ENCODE measurements at regions not wholly inside any gene's neighbourhood (a gene's known extent, or its start where the extent isn't known, plus 50 kb on each side); places are given as distances from the start of the nearest gene placed in this dataset.

DNA sequence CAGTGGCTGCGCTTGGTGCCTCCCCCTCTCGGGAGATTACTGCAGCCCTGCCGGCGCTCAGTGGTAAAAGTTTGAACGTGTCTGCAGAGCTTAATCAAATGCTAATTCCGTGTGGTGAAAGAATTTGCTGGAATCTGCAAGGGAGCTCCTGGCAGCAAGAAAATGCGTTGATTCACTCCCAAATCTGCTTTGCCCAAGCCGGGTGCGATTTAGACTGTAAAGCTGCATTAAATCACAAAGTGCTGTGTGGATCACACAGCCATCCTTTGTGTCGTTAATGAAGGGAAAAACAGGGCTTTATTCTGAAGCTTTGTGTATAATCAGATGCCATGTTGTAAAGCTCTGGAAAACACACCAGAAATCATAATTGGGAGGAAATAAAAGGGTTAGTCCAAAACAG is 444.1 kb downstream of the BCOR start:
- Mint-ChIP-seq H3K27ac (no peak overlapping the region), H3K4me1 (ENCODE audit: low read depth) (peaks cover 8% of the 10 kb centered on the region), H3K9me3 (ENCODE audit: low read depth) (peaks cover 3% of the 10 kb centered on the region), H3K36me3 (ENCODE audit: insufficient read depth) (no peaks in the 10 kb centered on the region), H3K4me3 (ENCODE audit: low read depth) (no peak overlapping the region), H3K27me3 (peaks cover 36% of the 10 kb centered on the region)
- TF ChIP-seq, protein P1, sequence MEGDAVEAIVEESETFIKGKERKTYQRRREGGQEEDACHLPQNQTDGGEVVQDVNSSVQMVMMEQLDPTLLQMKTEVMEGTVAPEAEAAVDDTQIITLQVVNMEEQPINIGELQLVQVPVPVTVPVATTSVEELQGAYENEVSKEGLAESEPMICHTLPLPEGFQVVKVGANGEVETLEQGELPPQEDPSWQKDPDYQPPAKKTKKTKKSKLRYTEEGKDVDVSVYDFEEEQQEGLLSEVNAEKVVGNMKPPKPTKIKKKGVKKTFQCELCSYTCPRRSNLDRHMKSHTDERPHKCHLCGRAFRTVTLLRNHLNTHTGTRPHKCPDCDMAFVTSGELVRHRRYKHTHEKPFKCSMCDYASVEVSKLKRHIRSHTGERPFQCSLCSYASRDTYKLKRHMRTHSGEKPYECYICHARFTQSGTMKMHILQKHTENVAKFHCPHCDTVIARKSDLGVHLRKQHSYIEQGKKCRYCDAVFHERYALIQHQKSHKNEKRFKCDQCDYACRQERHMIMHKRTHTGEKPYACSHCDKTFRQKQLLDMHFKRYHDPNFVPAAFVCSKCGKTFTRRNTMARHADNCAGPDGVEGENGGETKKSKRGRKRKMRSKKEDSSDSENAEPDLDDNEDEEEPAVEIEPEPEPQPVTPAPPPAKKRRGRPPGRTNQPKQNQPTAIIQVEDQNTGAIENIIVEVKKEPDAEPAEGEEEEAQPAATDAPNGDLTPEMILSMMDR (IDR thresholded peaks at IDR 0.05; ENCODE audit: unreplicated experiment), result no peak
- DNase-seq (ENCODE audit: low spot score, unreplicated experiment), result no peak

DNA sequence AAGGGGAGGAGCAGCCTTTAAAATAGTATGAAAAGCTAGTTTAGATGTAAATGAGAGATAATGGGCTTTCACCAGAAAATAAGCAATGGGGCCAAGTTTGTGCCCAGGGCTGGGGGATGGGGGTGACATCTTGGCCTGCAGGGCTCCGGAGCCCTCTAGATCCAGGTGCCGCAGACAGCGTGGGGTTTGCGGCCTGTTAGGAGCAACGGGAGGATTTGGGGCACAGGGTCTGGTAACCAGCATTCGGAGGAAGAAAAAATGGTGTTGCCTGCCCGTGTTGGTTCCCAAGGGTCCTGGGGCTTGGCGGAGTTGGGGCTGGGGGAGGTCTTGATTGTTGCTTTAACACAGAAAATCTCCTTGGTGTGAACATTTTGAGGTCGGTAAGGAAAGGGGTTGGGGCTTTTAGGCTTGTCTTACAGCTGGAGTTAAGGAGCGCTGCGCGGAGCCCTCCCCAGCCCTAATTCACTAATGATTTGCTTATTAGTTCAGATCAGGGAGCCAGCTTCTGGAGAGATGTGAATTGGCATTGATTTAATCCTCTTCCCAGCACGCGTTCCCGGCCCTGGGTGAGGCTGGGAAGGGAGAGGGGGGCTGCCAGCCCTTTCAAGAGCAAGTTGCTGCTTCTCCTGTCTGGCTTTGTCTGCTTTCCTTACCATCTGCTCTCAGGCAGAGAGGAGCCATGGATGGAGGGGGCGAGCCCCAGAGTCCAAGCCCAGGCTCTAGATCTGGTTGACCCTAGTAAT is 443.4 kb downstream of the BCOR start:
- no peak overlapping the region for H3K27ac Mint-ChIP-seq
- DNase-seq (ENCODE audit: low spot score, unreplicated experiment), result no peak

DNA sequence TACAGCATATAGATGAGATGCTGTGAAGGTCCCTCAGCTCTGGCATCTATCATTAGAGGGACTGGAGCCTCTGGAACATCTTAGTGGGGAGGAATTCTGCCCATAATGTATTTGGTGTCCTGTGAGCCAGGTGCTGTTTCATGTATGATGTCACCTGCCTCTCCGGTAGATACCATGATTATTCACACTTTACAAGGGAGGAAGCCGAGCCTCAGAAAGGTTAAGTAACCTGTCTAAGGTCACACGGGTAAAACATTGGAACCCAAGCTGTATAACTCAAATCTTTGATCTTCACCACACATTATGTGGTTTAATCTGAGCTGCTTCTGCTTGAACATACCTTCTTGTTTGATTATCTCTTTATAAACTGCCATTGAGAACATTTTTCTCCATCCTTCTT is 442.8 kb downstream of the BCOR start:
- H3K4me1 Mint-ChIP-seq (ENCODE audit: low read depth), result peaks cover 8% of the 10 kb centered on the region
- no peak overlapping the region for H3K4me3 Mint-ChIP-seq (ENCODE audit: low read depth)
- H3K9me3 Mint-ChIP-seq (ENCODE audit: low read depth), result peaks cover 3% of the 10 kb centered on the region
- no peaks in the 10 kb centered on the region for H3K36me3 Mint-ChIP-seq (ENCODE audit: insufficient read depth)
- TF ChIP-seq, protein P1 (IDR thresholded peaks at IDR 0.05; ENCODE audit: unreplicated experiment), result no peak
- peaks cover 36% of the 10 kb centered on the region for H3K27me3 Mint-ChIP-seq
- H3K27ac Mint-ChIP-seq, result no peak overlapping the region
- no peak for DNase-seq (ENCODE audit: low spot score, unreplicated experiment)

More for the DNA sequence above, 443.4 kb downstream of the BCOR start:
- peaks cover 8% of the 10 kb centered on the region for H3K4me1 Mint-ChIP-seq (ENCODE audit: low read depth)
- no peak overlapping the region for H3K4me3 Mint-ChIP-seq (ENCODE audit: low read depth)
- no peaks in the 10 kb centered on the region for H3K36me3 Mint-ChIP-seq (ENCODE audit: insufficient read depth)
- TF ChIP-seq, protein P1 (IDR thresholded peaks at IDR 0.05; ENCODE audit: unreplicated experiment), result no peak
- H3K9me3 Mint-ChIP-seq (ENCODE audit: low read depth), result peaks cover 3% of the 10 kb centered on the region
- peaks cover 36% of the 10 kb centered on the region for H3K27me3 Mint-ChIP-seq

DNA sequence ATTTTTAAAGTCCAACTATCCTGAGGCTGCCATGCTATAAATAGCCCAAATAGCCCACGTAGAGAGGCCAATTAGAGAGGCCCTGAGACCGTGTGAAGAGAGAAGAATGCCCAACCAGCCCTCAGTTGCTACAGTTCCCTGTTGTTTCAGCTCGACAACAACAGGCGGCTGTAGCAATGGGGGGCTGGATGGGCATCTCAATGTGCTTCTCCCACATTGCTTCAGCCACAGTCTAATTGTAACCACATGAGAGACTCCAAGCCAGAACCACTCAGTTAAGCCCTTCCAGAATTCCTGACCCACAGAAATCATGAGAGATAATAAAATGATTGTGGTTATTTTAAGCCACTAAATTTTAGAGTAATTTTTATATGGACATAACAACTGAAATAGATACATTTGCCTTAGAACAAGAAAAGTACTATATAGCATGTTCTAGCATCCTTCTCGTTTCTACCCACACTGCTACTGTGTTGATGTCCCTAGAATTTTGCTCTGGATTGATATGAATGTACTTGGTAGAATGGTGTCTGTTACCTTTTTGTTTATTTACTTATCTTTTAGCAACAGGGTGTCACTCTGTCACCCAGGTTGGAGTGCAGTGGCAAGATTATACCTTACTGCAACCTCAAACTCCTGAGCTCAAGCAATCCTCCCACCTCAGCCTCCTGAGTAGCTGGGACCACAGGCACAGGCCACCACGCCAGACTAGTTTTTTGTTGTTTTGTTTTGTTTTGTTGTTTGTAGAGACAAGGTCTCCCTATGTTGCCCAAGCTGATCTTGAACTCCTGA is 436.4 kb downstream of the BCOR start:
- no peaks in the 10 kb centered on the region for H3K4me1 Mint-ChIP-seq (ENCODE audit: low read depth)
- H3K27me3 Mint-ChIP-seq, result no peaks in the 10 kb centered on the region
- no peak overlapping the region for H3K4me3 Mint-ChIP-seq (ENCODE audit: low read depth)
- H3K36me3 Mint-ChIP-seq (ENCODE audit: insufficient read depth), result no peaks in the 10 kb centered on the region
- TF ChIP-seq, protein P1 (IDR thresholded peaks at IDR 0.05; ENCODE audit: unreplicated experiment), result no peak
- no peak overlapping the region for H3K27ac Mint-ChIP-seq
- peaks cover 3% of the 10 kb centered on the region for H3K9me3 Mint-ChIP-seq (ENCODE audit: low read depth)
- DNase-seq (ENCODE audit: low spot score, unreplicated experiment), result no peak

DNA sequence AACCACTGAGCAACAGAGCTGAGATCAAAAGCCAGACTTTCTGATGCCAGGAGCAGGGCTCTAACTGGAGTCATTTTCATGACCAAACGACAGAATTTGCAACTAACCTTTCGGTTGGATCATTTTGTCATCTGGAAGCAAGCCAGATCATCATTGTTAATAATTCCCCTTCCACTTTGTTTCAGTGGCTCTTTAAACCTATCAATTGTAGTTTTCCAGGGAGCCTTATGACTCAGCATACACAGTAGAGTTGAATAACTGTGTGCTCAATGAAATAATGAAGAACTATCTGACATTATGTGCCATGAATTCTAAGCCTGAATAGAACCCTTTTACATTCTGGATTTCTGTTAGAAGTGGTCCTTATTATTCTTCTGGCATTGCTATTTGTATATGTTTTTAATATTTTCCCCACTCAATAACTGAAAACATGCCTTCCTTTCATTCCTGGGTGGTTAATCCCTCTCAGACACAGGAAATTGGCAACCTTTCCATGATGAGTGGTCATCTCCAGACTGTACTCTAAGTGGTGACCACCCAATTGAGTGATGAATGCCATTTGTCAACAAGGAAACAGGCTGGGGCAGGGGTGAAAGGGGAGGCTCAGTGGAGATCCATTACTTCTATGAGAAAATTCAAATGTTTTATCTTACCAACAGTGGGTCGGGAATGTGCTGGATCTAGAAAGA is 431.8 kb downstream of the BCOR start:
- no peak for DNase-seq (ENCODE audit: low spot score, unreplicated experiment)
- Mint-ChIP-seq H3K27ac (no peak overlapping the region), H3K36me3 (ENCODE audit: insufficient read depth) (no peaks in the 10 kb centered on the region), H3K27me3 (peaks cover 3% of the 10 kb centered on the region), H3K9me3 (ENCODE audit: low read depth) (peaks cover 4% of the 10 kb centered on the region), H3K4me1 (ENCODE audit: low read depth) (no peaks in the 10 kb centered on the region), H3K4me3 (ENCODE audit: low read depth) (no peak overlapping the region)
- TF ChIP-seq, protein P1 (IDR thresholded peaks at IDR 0.05; ENCODE audit: unreplicated experiment), result no peak
